ENCODE measurements at regions not wholly inside any gene's neighbourhood (a gene's known extent, or its start where the extent isn't known, plus 50 kb on each side); places are given as distances from the start of the nearest gene placed in this dataset.

GRCh38 chr19:30224689-30225606 is 147.2 kb upstream of the ZNF536 start:
- TF ChIP-seq, protein P1, sequence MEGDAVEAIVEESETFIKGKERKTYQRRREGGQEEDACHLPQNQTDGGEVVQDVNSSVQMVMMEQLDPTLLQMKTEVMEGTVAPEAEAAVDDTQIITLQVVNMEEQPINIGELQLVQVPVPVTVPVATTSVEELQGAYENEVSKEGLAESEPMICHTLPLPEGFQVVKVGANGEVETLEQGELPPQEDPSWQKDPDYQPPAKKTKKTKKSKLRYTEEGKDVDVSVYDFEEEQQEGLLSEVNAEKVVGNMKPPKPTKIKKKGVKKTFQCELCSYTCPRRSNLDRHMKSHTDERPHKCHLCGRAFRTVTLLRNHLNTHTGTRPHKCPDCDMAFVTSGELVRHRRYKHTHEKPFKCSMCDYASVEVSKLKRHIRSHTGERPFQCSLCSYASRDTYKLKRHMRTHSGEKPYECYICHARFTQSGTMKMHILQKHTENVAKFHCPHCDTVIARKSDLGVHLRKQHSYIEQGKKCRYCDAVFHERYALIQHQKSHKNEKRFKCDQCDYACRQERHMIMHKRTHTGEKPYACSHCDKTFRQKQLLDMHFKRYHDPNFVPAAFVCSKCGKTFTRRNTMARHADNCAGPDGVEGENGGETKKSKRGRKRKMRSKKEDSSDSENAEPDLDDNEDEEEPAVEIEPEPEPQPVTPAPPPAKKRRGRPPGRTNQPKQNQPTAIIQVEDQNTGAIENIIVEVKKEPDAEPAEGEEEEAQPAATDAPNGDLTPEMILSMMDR (IDR thresholded peaks at IDR 0.05) = no peak
- TF ChIP-seq POLR2A (IDR thresholded peaks at IDR 0.05) = no peak

All from body of pancreas (tissue), 4 donors.